T-helper 1 cell treated with Interleukin-12 subunit alpha and Interleukin-12 subunit beta and Interleukin-4 antibody, amounts not matched to agents 30 μg/mL and 1 μg/mL, for 36 hours (primary cell): ENCODE measurements at regions not wholly inside any gene's neighbourhood (a gene's known extent, or its start where the extent isn't known, plus 50 kb on each side); places are given as distances from the start of the nearest gene placed in this dataset.
A peak's percentile ranks its signal among the peaks of the same experiment; 100 is the strongest.
"Not testable (repeated sequence)": the region's sequence is repeated elsewhere in the genome, so short reads cannot be mapped to it uniquely, and the experiment has no call there.

Experiments used
- H3K27ac Mint-ChIP-seq: one replicate; pipeline ENCODE4 v1.8.0; 2021; ENCODE audit warnings: mild to moderate bottlenecking, mixed read lengths
- H3K27me3 Mint-ChIP-seq: one replicate; pipeline ENCODE4 v1.8.0; 2021; ENCODE audit warnings: low read depth, mixed read lengths
- H3K36me3 Mint-ChIP-seq: one replicate; pipeline ENCODE4 v1.8.0; 2021; ENCODE audit warnings: low read depth, mixed read lengths
- H3K4me1 Mint-ChIP-seq: one replicate; pipeline ENCODE4 v1.8.0; 2021; ENCODE audit warnings: low read depth, mixed read lengths
- H3K4me3 Mint-ChIP-seq: one replicate; pipeline ENCODE4 v1.8.0; 2021; ENCODE audit warnings: mild to moderate bottlenecking, moderate library complexity, mixed read lengths
- H3K9me3 Mint-ChIP-seq: one replicate; pipeline ENCODE4 v1.8.0; 2021; ENCODE audit warnings: mixed read lengths

DNA sequence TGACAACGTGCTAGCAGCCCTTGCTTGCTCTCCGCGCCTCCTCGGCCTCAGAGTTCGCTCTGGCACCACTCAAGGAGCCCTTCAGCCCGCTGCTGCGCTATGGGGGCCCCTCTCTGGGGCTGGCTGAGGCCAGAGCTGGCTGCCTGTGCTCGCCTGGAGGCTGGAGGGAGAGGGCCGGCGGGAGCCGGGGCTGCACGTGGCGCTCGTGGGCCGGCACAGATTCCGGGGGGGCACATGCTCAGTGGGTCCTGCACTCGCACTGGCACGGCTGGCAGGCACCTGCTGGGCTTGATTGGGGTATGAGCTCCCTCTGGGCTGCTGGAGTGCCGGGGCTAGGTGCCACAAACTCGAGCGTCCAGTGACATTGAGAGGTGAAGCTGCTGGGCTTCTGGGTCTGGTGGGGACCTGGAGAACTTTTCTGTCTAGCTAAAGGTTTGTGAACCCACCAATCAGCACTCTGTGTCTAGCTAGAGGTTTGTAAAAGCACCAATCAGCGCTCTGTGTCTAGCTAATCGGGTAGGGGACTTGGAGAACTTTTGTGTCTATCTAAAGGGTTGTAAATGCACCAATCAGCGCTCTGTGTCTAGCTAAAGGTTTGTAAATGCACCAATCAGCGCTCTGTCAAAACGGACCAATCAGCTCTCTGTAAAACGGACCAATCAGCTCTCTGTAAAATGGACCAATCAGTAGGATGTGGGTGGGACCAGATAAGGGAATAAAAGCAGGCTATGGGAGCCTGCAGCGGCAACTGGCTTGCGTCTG, 119.4 kb downstream of the RAP2B start:
- H3K4me1 Mint-ChIP-seq, result peaks cover 18% of the 10 kb centered on the region
- not testable (repeated sequence) for H3K27me3 Mint-ChIP-seq, H3K36me3 Mint-ChIP-seq, H3K27ac Mint-ChIP-seq, H3K9me3 Mint-ChIP-seq, H3K4me3 Mint-ChIP-seq

DNA sequence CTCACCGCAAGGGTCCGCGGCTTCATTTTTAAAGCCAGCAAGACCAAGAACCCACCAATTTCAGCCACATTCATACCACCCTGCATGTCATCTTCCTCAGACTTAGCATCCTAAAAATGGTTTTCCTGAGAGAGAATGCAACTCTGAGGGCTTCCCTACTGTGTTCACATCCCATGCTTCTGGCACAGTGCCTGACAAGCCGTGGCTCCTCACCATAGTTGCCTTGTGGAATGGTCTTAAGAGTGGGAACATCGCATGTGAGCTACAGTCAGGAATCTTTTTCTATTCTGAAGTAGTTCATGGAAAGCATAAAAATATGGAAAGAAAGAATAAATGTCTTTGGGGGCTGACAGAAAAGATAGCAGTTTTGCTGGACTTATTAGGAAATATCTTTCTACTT, 120.3 kb downstream of the RAP2B start:
- peaks cover 21% of the 10 kb centered on the region for H3K4me1 Mint-ChIP-seq
- H3K9me3 Mint-ChIP-seq, result no peaks in the 10 kb centered on the region
- H3K27me3 Mint-ChIP-seq, result no peaks in the 10 kb centered on the region
- no peaks in the 10 kb centered on the region for H3K36me3 Mint-ChIP-seq
- H3K4me3 Mint-ChIP-seq, result no peak overlapping the region
- H3K27ac Mint-ChIP-seq, result no peak overlapping the region

DNA sequence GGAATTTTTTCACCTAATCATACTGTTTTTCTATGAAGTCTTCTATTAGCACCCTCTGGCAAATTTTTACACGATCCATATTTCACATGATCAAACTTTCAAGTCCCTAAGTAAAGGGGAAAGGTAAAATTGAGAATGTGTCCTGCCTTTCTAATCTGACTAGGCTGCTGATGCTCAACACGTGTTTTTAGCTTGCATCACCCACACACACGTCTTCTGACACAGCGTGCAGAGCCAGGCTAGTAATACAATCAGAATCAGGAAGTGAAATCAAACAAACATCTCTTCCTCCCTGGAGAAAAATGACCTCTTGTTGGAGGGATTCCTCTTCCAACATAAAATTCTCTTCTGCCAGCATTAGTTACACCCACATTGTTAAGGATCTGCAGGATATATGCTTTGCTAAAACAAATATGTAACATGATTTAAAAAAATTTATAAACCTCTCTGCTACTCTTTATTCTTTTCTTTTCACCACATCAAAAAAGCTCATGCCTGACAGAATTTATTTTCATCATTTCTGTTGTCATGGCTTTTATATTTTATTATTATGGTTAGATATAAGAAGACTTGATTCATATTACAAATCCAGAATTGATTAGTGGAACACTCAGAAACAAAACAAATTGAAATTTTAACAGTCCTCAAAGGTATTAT, 122.4 kb downstream of the RAP2B start:
- Mint-ChIP-seq H3K27me3 (no peaks in the 10 kb centered on the region), H3K36me3 (no peaks in the 10 kb centered on the region), H3K9me3 (no peaks in the 10 kb centered on the region), H3K4me3 (no peak overlapping the region), H3K4me1 (peaks cover 30% of the 10 kb centered on the region), H3K27ac (peak overlapping the region; percentile 62)

DNA sequence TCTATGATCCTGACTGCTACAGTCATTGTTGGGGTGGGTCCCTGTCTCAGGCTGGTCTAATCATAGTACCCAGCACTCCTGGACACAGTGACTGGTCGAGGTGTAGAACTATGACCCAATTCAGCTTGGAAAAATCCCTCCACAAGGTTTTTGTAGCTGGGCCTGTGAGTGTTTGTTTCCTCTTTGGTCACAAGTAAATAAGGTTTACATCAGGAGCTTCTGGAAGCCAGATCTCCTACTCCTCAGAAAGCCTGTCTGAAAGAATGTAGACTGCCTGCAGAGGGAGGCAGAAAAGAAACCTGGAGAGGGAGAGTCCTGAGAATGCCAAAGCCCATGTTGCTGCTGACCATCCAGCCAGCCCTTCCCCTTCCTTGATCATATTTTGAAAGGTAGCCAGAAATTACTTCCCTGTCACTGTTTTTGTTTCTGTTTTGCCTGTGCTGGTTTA, 123.2 kb downstream of the RAP2B start:
- Mint-ChIP-seq H3K9me3 (no peaks in the 10 kb centered on the region), H3K27ac (no peak overlapping the region), H3K4me3 (no peak overlapping the region), H3K36me3 (no peaks in the 10 kb centered on the region), H3K27me3 (no peaks in the 10 kb centered on the region), H3K4me1 (peaks cover 32% of the 10 kb centered on the region)

DNA sequence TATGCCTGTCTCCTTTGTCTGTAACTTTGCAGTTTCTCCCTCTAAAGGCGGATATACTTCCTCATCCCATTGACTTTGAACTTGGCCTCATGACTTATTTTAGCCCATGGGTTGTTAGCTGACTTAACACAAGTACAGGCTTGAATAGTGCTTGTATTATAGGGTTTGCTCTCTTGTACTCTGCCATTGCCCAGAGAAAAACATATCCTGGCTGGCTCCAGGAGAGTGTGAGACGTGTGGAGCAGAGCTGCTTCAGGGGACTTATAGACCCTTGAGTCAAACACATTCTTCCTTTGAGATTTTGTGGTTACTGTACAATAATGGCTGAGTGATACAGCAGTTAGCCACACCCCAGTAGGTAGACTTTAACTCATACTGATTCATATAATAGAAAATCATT, 124.0 kb downstream of the RAP2B start:
- Mint-ChIP-seq H3K27ac (no peak overlapping the region), H3K9me3 (no peaks in the 10 kb centered on the region), H3K36me3 (no peaks in the 10 kb centered on the region), H3K4me3 (no peak overlapping the region), H3K27me3 (no peaks in the 10 kb centered on the region), H3K4me1 (peaks cover 34% of the 10 kb centered on the region)

DNA sequence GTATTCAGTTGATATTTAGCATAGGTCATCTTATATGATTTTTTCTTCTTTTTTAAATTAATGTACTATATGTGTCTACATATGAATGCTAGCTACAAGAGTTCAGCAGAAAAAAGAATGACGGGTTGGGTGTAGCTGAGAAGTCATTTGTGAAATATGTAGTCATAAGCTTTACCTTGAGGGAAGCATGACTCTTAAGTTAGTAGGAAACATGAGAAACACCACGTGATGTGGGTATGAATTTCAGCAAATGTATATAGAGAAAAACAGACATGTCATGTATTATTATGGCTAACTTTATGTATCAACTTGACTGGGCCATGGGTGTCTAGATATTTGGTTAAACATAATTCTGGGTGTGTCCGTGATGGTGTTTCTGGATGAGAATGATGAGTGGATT, 125.0 kb downstream of the RAP2B start:
- no peak overlapping the region for H3K4me3 Mint-ChIP-seq
- H3K36me3 Mint-ChIP-seq, result no peaks in the 10 kb centered on the region
- H3K27me3 Mint-ChIP-seq, result no peaks in the 10 kb centered on the region
- peaks cover 42% of the 10 kb centered on the region for H3K4me1 Mint-ChIP-seq
- no peaks in the 10 kb centered on the region for H3K9me3 Mint-ChIP-seq
- H3K27ac Mint-ChIP-seq, result no peak overlapping the region

DNA sequence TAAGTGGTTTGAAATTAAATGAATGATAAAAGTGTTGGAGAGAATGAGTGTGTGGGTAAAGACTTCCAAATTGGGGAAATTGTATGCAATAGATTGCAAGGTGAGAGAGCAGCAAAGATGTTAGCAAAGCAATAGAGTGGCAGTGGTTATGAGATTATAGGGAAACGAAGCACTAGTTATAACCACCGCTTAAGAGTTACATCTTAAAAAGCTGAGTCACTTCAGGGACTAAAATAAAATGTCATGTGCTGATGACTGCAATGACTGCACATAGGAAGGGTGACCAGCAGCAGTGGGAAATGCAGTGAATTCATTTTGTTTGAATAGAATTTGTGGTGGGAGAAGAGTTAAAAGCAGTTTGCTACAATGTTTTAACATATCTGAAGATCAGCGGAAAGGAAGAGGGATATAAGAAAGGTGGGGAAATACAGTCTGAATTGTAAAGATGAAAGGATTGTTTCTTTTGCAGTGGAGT, 127.3 kb downstream of the RAP2B start:
- H3K27me3 Mint-ChIP-seq, result no peaks in the 10 kb centered on the region
- H3K27ac Mint-ChIP-seq, result peak overlapping the region; percentile 9
- H3K36me3 Mint-ChIP-seq, result no peaks in the 10 kb centered on the region
- no peak overlapping the region for H3K4me3 Mint-ChIP-seq
- no peaks in the 10 kb centered on the region for H3K9me3 Mint-ChIP-seq
- H3K4me1 Mint-ChIP-seq, result peaks cover 39% of the 10 kb centered on the region

DNA sequence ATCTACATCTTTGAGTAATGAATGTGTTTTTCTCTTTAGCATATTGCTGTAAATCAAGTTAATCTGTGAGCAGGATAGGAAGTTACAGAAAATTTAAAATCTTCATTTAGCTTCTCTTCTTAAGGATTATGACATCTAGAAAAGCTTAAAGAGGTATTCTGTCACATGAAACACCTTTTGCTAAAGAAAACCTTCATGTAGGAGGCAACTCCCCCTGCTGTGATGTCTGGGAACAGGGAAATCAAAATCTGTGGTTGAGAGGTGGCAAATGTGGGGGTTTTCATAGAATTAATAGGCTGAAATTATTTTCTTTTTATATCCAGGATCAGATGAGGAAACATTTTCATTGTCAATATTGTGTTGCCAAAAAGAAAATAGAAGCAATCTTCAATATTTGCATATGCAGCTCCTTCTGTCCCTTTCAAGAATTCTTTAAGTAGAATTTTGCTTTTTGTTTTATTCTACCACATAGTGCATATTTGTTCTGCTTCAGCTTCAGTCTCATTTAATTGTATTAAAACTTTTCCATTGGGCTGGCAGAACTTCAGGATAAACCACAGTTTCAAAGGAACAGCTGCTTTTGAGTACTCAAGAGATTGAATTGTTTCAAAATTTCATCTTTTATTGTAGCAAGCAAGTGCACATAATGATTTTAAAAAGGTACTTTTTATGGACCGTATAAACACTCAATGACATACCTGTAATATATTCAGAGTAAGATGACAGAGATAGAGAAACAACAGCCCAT, 128.4 kb downstream of the RAP2B start:
- Mint-ChIP-seq H3K27me3 (no peaks in the 10 kb centered on the region), H3K36me3 (no peaks in the 10 kb centered on the region), H3K4me1 (peaks cover 32% of the 10 kb centered on the region), H3K27ac (no peak overlapping the region), H3K9me3 (no peaks in the 10 kb centered on the region), H3K4me3 (no peak overlapping the region)

DNA sequence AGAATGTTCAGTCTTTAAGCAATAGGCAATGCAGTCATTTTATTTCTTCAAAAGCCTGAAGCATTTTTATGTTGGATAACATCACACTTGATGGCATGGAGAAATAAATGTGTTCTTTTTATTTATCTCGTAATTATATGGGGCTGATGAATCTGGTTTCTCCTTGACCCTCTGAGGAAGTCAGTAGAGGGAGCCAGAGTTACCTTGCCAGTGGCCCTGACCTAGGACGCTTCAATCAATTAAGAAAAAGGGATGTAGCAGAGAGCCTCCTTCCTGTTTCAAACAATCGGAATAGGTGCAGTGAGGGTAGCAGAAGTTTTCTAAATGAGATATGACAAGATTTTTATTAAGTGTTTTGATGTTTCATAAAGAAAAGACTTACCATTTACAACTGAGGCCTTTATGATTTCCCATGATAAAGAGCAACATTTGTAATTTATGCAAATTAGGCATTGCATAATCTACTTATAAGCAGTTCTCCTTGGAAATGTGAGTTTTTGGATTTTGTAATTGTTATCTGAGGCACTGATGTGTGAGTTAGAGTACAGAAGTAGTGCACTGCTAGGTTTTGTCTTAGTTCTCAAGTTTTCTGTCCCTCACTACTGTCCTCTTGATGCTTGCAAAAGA, 129.1 kb downstream of the RAP2B start:
- no peaks in the 10 kb centered on the region for H3K9me3 Mint-ChIP-seq
- H3K27ac Mint-ChIP-seq, result no peak overlapping the region
- H3K4me1 Mint-ChIP-seq, result peaks cover 26% of the 10 kb centered on the region
- no peaks in the 10 kb centered on the region for H3K36me3 Mint-ChIP-seq
- no peaks in the 10 kb centered on the region for H3K27me3 Mint-ChIP-seq
- no peak overlapping the region for H3K4me3 Mint-ChIP-seq

DNA sequence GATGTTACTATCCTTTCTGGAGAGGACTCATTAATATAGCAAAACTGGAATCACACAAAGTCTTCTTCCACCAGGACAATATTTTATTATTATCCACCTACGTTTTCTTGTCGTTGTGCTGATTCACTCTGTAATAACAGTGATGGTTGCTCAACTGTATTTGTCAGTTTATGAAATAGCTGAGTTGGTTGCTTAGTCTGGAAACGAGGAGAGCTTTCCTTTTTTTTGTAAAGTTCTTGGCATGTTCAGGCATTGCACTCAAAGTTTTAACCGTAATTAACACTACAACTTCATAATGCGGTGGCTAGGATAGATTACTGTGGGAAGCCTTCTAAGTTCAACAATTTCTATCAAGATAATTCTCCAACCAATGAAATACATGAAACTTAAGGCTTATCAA, 131.2 kb downstream of the RAP2B start:
- Mint-ChIP-seq H3K4me1 (peaks cover 16% of the 10 kb centered on the region), H3K27me3 (no peaks in the 10 kb centered on the region), H3K36me3 (no peaks in the 10 kb centered on the region), H3K9me3 (no peaks in the 10 kb centered on the region), H3K27ac (no peak overlapping the region), H3K4me3 (no peak overlapping the region)

DNA sequence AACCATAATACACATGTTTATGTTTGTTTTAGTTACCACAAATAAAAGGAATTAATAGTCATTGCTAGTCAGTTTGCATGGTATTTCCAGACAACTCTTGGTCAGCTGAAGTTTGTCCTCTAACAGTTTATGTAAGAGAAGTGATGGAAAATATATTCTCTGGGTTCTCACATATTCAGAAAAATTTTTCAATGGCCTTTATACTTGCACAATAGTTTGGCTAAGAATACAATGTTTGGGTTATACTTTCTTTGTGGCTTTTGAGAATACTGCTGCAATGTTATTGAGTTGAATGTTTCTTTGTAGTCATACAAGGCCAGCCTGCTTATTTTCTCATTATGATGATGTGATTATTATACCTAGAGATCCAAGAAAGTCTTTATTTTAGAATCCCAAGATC, 133.9 kb downstream of the RAP2B start:
- H3K4me1 Mint-ChIP-seq, result peaks cover 8% of the 10 kb centered on the region
- no peak overlapping the region for H3K4me3 Mint-ChIP-seq
- H3K27me3 Mint-ChIP-seq, result peaks cover 4% of the 10 kb centered on the region
- H3K36me3 Mint-ChIP-seq, result no peaks in the 10 kb centered on the region
- no peak overlapping the region for H3K27ac Mint-ChIP-seq
- H3K9me3 Mint-ChIP-seq, result no peaks in the 10 kb centered on the region

DNA sequence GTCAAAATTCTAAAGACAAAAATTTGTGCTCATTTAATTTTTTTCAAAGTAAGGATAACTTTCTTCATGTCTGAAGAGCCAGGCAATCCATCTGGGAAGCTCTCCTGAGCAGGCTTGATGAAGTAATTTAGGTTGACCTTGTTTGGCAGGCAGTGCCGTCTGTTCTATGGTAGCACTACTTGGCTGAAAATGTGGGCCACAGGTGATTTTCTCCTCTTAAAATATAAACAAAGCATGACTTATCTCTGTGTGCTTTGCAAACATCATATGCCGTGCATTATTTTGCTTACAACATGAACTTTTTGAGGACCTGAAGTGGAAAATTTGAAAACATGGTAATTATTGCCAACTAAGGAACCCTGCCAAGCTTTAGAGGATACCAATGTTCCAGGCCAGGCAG, 143.2 kb downstream of the RAP2B start:
- Mint-ChIP-seq H3K9me3 (no peaks in the 10 kb centered on the region), H3K4me1 (no peaks in the 10 kb centered on the region), H3K27ac (no peak overlapping the region), H3K27me3 (peaks cover 5% of the 10 kb centered on the region), H3K36me3 (no peaks in the 10 kb centered on the region), H3K4me3 (no peak overlapping the region)

DNA sequence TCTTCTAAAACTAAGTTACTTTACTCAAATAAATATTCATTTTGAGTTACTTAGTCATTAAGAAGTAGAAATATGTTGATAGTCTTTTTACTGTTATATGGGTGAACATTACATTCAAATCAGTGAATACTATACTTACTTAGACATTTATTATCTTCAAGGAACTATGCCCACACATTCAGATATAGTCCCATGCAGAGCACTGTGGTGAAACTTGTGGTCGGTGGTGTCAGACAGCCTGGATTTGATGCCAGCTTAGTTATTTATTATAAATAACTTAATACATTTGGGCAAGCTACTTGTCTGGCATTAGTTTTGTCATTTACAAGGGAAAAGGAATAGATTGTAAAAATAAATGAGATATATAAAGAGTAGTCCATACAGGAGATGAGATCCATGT, 149.5 kb downstream of the RAP2B start:
- peaks cover 10% of the 10 kb centered on the region for H3K4me1 Mint-ChIP-seq
- peaks cover 8% of the 10 kb centered on the region for H3K9me3 Mint-ChIP-seq
- no peak overlapping the region for H3K27ac Mint-ChIP-seq
- no peak overlapping the region for H3K4me3 Mint-ChIP-seq
- no peaks in the 10 kb centered on the region for H3K36me3 Mint-ChIP-seq
- H3K27me3 Mint-ChIP-seq, result no peaks in the 10 kb centered on the region

DNA sequence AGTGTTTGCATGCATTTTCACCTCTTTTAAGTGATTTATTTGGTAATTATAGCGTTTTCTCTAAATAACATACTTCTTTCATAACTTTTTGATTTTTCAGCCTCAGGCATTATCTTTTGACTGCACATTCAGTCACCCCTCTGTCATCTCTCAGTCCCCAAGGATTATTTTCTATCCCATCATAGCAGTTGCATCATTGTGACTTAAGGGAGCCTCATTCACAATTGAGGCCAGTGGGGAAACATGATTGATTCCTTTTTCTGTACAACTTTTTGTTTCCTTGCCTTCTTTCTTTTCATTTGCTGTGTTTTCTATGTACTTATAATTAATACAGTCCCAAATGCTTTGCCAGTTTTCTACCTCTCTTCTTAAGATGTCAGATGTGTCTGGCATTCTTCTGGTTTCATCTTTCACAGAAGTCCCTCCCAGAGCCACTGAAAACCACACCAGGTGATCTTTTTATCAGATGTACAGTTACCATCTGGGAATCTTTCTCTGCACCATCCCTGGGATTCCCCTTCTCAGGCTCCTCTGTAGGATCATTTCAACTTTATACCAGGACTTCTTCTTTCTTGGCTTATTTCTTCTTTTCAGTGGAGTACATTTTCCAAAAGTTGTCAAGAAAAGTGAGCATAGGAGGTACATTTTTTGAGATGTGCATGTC, 151.4 kb downstream of the RAP2B start:
- H3K4me1 Mint-ChIP-seq, result peaks cover 10% of the 10 kb centered on the region
- H3K27ac Mint-ChIP-seq, result no peak overlapping the region
- H3K36me3 Mint-ChIP-seq, result no peaks in the 10 kb centered on the region
- no peak overlapping the region for H3K4me3 Mint-ChIP-seq
- H3K27me3 Mint-ChIP-seq, result no peaks in the 10 kb centered on the region
- peaks cover 8% of the 10 kb centered on the region for H3K9me3 Mint-ChIP-seq
